Mucosa of rectum (tissue), 2 donors: ENCODE measurements at regions not wholly inside any gene's neighbourhood (a gene's known extent, or its start where the extent isn't known, plus 50 kb on each side); places are given as distances from the start of the nearest gene placed in this dataset.

Source experiments
- H3K27ac ChIP-seq, 2 donors: one replicate each; pipeline ENCODE4 v1.7.0; 2013; ENCODE audit warnings: inconsistent platforms in 2 of 2, low read depth in 2 of 2, low read length in 2 of 2
- H3K27me3 ChIP-seq, 2 donors: one replicate each; pipeline ENCODE4 v1.7.0; 2013; ENCODE audit warnings: low read length in 2 of 2; ENCODE audit not compliant: control insufficient read depth in 2 of 2, insufficient read depth in 2 of 2
- H3K36me3 ChIP-seq, 2 donors: one replicate each; pipeline ENCODE4 v1.7.0; 2013; ENCODE audit warnings: low read length in 2 of 2; ENCODE audit not compliant: control insufficient read depth in 2 of 2, insufficient read depth in 2 of 2
- H3K4me1 ChIP-seq, 2 donors: one replicate each; pipeline ENCODE4 v1.7.0; 2013; ENCODE audit warnings: low read length in 2 of 2, mild to moderate bottlenecking in 1 of 2; ENCODE audit not compliant: control insufficient read depth in 2 of 2, insufficient read depth in 2 of 2
- H3K4me3 ChIP-seq, 2 donors: one replicate each; pipeline ENCODE4 v1.7.0; 2013; ENCODE audit warnings: low read length in 2 of 2
- H3K9ac ChIP-seq, 2 donors: one replicate each; pipeline ENCODE4 v1.7.0; 2013; ENCODE audit warnings: low read length in 2 of 2, low read depth in 1 of 2, mild to moderate bottlenecking in 1 of 2
- H3K9me3 ChIP-seq, 2 donors: one replicate each; pipeline ENCODE4 v1.7.0; 2013; ENCODE audit warnings: low read length in 2 of 2; ENCODE audit not compliant: control insufficient read depth in 2 of 2
- donor health status: healthy.
- donor health status: Normal muscosa, but diverticular disease.

DNA sequence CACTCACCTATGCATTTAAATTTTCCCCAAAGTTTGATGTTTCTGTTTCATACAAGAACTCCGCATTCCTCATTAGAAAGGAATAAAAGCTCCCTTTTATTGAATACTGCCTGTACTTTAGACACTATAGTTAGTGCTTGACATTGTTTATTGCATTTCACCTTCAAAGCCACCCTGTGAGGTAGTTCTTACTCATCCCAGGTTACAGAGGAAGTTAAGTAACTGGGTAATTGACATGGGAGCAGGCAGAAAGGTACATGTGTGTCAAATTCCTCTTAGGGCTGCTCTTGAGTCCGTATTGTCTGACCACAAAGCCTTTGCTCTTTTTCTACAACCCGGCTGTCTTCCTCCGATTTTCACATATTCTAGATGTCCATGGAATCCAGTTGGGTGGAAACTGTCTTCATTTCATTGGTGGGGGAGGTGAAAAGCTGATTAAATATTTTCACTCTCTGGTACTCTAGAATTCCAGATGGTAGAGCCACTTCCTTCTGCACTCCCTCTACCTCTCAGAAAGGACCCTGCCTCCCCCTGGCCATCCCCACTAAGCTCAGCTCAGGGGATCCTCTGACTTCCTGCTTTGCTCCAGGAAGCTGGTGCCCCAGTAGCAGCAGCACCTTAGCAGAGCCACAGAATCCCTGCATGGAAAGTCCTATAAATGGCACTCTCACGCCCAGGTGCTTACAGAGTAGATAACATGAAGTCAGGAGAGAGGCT is 319.2 kb downstream of the LRATD1 start:
- no peaks in the 10 kb centered on the region for H3K4me1 ChIP-seq
- no peaks in the 10 kb centered on the region for H3K9me3 ChIP-seq
- no peak overlapping the region for H3K9ac ChIP-seq
- H3K36me3 ChIP-seq, result no peaks in the 10 kb centered on the region
- no peaks in the 10 kb centered on the region for H3K27me3 ChIP-seq
- H3K4me3 ChIP-seq, result no peak overlapping the region
- no peak overlapping the region for H3K27ac ChIP-seq

DNA sequence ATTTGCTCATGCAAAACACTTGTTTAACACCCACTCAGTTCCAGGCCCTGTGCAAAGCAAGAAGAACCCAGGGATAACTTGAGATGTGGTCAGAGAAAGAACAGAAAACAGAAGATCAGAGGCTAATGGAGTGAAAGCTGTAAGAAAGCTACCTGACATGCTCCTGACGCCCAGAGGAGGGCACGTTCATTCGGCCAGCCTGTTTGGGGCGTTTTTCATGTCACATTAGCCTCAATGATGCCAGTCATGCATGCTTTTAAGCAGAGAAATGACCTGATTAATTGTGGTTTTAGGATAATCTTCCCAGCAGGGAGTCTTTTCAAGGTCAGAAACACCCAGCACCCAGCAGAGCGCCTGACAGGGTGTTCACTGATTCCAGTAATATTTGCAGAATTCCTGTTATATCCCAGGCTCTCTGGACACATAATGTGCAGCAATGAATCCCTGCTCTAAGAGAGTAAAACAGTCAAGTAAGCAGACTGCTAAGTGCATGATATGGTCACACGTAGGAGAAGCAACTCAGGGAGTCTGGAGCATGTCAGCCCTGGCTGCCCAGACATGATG is 320.0 kb downstream of the LRATD1 start:
- no peaks in the 10 kb centered on the region for H3K36me3 ChIP-seq
- no peaks in the 10 kb centered on the region for H3K9me3 ChIP-seq
- H3K9ac ChIP-seq, result no peak overlapping the region
- H3K27ac ChIP-seq, result no peak overlapping the region
- no peak overlapping the region for H3K4me3 ChIP-seq
- no peaks in the 10 kb centered on the region for H3K4me1 ChIP-seq
- H3K27me3 ChIP-seq, result no peaks in the 10 kb centered on the region

DNA sequence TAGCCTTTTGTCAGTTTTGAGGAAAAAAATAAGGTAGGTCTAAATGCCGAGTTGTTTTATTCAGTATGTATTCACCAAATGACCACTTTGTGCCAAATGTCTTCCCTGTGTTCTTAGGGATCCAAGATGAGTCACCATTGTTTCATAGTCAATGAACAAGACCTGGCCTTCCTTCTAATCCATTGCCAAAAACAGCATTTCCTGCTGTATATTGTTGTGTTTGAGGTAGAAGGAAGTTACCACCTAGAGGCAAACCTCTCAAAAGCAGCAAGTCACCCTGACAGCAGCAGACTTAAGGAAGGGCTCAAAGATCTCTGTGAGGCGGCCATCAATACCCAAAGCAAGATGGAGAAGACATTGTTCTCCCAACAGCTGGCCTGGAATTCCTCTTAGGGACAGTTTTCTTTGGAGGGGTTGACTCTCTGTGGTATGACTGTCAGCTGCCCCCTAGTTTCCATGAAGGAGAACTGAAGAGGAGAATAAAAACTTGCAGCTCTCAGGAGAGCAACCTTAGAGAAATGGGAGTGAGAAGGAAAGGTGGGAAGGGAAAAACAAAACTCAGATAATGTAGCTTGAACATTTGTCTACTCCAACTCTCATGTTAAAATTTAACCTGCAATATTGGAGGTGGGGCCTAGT is 328.3 kb downstream of the LRATD1 start:
- Histone ChIP-seq H3K9me3 (no peaks in the 10 kb centered on the region), H3K9ac (no peak overlapping the region), H3K4me1 (no peaks in the 10 kb centered on the region), H3K27me3 (no peaks in the 10 kb centered on the region), H3K4me3 (no peak overlapping the region), H3K27ac (no peak overlapping the region), H3K36me3 (no peaks in the 10 kb centered on the region)

DNA sequence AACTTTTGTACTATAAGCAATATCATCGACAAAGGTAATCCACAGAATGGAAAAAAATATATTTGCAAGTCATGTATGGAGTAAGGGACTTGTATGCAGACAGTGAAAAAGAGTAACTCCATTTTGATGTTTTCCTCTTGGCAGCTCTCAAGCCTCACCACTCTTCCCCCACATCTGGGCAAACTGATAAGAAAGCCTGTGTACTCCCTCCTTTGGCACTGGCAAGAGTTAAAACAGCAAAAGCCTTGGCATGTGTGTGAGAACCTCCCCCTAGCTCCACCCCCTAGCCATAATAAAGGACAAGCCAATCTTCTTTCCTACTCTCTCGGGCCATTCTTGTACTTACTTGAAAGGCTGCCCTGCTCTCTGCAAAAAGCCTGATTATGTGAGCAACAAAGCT is 335.2 kb downstream of the LRATD1 start:
- H3K4me1 ChIP-seq, result no peaks in the 10 kb centered on the region
- no peaks in the 10 kb centered on the region for H3K36me3 ChIP-seq
- no peaks in the 10 kb centered on the region for H3K9me3 ChIP-seq
- no peak overlapping the region for H3K9ac ChIP-seq
- no peaks in the 10 kb centered on the region for H3K27me3 ChIP-seq
- H3K4me3 ChIP-seq, result no peak overlapping the region
- no peak overlapping the region for H3K27ac ChIP-seq

DNA sequence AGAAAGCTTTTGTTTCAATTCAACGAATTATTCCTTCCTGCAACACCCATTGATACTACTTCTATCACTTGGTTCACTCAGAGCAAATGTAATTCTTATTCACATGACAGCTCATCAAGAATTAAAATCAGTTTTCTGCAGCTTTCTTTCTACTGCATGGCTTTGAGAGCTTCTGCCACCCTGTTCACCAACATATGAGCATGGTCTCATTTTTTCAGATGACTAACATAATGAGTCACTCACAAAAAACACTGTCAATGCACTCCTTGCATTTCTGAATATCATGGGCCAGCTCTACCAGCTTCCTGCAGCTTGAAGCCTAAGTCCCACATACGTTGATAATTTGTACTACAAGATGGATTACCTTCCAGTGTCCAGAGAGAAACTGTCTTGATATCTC is 342.9 kb downstream of the LRATD1 start:
- Histone ChIP-seq H3K4me3 (no peak overlapping the region), H3K9ac (no peak overlapping the region), H3K4me1 (no peaks in the 10 kb centered on the region), H3K9me3 (no peaks in the 10 kb centered on the region), H3K27ac (no peak overlapping the region), H3K36me3 (no peaks in the 10 kb centered on the region), H3K27me3 (no peaks in the 10 kb centered on the region)

DNA sequence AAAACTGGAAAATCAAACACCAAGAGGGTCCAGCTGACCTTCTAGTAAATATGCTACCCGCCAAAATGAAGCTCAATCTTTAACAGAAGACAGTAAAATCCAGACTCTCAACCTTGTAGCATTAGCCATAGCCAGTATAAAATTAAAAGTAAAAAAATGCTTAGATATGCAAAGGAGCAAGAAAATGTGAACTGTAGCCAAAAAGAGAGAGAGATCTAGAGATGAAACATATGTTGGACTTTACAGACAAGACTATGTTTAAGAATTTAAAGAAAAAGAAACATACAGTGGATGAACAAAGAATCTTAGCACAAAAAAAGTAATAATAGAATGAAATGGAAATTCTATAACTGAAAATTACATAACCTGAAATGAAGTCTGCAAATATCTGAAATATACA is 344.5 kb downstream of the LRATD1 start:
- Histone ChIP-seq H3K9me3 (no peaks in the 10 kb centered on the region), H3K27ac (no peak overlapping the region), H3K9ac (no peak overlapping the region), H3K4me1 (no peaks in the 10 kb centered on the region), H3K4me3 (no peak overlapping the region), H3K27me3 (no peaks in the 10 kb centered on the region), H3K36me3 (no peaks in the 10 kb centered on the region)

DNA sequence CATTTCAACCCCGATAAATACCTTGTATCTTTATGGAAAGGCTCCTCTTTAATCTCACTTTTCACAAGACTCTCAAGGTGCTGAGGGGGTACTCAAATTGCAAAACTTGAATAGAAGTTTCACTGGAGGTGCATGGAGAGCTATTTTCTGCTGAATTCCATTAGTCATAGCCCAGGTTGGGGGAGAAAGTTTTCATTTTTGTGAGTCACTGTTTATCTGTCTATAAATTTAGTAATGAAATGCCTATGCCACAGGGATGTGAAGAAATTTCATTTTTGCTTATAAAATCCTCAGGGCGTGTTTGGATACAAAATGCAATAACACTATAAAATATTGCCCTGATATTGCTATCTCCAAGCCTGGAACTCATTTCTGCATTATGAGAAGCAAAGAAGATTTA is 346.3 kb downstream of the LRATD1 start:
- no peaks in the 10 kb centered on the region for H3K27me3 ChIP-seq
- H3K36me3 ChIP-seq, result no peaks in the 10 kb centered on the region
- H3K4me3 ChIP-seq, result no peak overlapping the region
- no peaks in the 10 kb centered on the region for H3K4me1 ChIP-seq
- H3K9ac ChIP-seq, result no peak overlapping the region
- no peaks in the 10 kb centered on the region for H3K9me3 ChIP-seq
- no peak overlapping the region for H3K27ac ChIP-seq

DNA sequence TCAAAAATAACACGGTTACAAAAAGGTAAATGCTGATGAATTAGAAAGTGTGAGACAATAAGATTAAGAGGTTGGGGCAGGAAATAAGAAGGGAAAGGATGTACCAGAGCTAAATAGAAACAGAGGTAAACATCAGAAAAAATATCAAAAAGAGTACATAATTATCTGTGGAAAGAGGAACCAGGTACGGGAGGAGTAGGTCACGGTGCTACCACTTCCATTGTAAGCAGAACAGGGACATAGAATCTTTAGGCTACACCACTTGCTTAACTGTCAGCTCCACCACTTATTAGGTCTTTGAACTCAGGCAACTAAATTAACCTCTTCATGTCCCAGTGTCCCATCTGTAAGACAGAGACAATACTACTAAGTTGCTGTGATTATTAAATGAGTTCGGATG is 350.3 kb downstream of the LRATD1 start:
- H3K9ac ChIP-seq, result no peak overlapping the region
- H3K36me3 ChIP-seq, result no peaks in the 10 kb centered on the region
- no peak overlapping the region for H3K4me3 ChIP-seq

DNA sequence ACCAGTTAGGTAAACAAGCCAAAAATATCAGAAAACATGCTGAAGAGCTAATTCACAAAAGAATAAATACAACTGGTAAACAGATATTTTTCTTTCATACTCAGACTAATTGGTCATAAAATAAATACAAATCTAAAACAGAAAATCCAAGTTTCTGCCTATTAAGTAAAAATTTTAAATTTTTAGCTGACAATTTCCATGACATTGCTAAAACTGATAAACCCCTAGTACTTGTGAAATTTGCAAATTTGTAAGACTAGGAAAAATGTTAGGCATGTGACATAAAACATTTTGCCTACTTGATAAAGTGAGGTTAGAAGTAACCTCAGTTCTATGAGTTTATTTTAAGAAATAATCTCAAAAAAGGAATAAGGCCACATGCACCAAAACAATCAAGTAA is 356.1 kb downstream of the LRATD1 start:
- Histone ChIP-seq H3K27me3 (no peaks in the 10 kb centered on the region), H3K9me3 (no peaks in the 10 kb centered on the region), H3K9ac (no peak overlapping the region), H3K36me3 (no peaks in the 10 kb centered on the region), H3K4me1 (no peaks in the 10 kb centered on the region), H3K4me3 (no peak overlapping the region), H3K27ac (no peak overlapping the region)

More for the DNA sequence above, 350.3 kb downstream of the LRATD1 start:
- Histone ChIP-seq H3K27ac (no peak overlapping the region), H3K27me3 (no peaks in the 10 kb centered on the region), H3K4me1 (no peaks in the 10 kb centered on the region), H3K9me3 (no peaks in the 10 kb centered on the region)

DNA sequence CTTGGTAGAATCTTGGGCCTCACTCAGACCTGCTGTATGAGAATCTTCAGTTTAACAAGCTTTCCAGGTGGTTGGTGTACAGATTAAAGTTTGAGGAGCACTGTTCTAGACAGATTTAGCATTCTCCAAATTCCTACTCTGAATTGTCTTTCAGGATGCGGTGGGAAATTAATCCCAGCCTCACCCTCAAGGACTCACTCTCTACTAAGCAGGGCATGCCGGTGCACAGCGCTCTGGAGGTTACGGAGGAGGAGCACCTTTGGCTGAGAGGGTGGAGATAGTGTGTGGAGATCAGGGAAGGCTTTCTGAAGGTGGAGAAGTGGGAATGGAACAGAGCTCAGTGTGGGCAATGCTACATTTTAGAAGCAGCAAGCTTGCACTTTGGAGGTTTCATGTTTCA is 359.2 kb downstream of the LRATD1 start:
- Histone ChIP-seq H3K9ac (no peak overlapping the region), H3K36me3 (no peaks in the 10 kb centered on the region), H3K27ac (no peak overlapping the region), H3K9me3 (no peaks in the 10 kb centered on the region), H3K27me3 (no peaks in the 10 kb centered on the region), H3K4me3 (no peak overlapping the region), H3K4me1 (no peaks in the 10 kb centered on the region)
